Fibroblast of skin of left biceps (primary cell): ENCODE measurements at regions not wholly inside any gene's neighbourhood (a gene's known extent, or its start where the extent isn't known, plus 50 kb on each side); places are given as distances from the start of the nearest gene placed in this dataset.
"Not testable (repeated sequence)": the region's sequence is repeated elsewhere in the genome, so short reads cannot be mapped to it uniquely, and the experiment has no call there.

Experiments used
- DNase-seq, 2 experiments: peaks; one replicate each; pipeline ENCODE4 v3.0.0-alpha.2; 2013; ENCODE audit warnings: low read depth in 2 of 2

DNA sequence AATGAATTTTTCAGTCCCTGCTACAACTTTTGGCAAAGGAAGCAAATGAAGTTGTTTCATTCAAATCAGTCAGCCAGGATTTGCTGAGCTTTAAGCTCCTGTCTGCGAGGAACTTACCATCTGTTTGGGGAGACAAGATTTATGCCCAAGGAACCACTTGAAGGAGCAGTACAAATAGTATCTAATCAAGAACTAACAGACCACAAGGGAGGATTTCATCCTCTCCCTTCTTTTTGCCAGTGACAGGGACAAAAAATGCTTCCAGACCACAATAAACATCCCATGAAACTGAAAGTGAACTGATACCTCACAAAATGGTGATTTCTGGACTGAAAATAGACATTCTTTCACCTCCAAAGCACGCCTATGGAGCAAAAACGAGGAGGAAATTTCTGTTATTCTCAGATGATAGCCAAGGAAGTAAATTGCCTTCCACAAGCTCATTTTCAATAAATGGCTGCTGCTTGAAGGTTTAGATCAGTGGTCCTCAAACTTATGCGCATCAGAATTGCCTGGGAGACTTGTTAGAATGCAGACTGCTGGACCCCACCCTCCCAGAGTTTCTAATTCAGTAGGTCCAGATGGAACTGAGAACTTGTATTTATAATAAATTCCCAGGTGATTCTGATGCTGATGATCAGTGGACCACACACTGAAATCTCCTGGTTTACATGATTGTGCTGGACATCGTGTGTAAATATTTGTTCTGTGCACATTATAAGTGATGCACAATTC lies 202.4 kb upstream of the GADL1 start:
- no peak for DNase-seq

DNA sequence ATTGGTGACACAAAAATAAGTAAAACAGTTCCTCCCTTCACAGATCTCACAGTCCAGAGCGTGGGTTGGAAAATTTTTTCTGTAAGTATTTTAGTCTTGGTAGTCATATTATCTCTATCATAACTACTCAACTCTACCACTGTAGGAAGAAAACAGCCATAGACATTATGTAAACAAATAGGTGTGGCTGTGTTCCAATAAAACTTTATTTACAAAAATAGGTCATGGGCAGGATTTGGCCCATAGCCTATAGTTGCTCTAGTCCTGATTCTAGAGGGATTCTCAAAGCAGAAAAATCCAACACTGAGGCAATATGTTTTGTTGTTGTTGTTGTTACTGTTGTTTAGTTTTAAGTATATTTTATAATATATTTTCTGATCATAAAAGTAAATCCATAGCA lies 206.1 kb upstream of the GADL1 start:
- no peak for DNase-seq

- not testable (repeated sequence) for DNase-seq
Observed at GRCh38 chr3:31101285-31101684, 206.8 kb upstream of the GADL1 start.

- DNase-seq, result no peak
Observed at GRCh38 chr3:31102196-31102879, 207.9 kb upstream of the GADL1 start.

GRCh38 chr3:31103181-31103580 lies 208.7 kb upstream of the GADL1 start:
- DNase-seq, result no peak

GRCh38 chr3:31103623-31104180 lies 209.2 kb upstream of the GADL1 start:
- no peak for DNase-seq

DNA sequence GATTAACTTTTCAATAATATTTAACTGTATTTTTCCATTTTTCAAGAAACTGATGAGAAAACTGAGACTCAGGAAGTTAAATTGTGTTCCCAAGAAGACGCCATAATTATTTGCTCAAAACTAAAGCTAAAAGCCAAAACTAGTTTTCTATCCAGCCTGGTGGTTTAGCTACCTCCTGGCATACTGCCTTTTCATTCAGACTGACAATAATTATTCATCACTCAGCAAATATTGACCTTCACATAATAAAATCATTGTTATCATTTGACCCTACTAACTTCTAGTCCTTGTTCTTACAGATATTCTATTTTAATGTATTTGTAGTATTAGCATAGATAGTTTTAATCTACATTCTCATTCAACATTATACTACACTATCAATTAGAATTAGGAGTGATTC lies 210.6 kb upstream of the GADL1 start:
- DNase-seq, result no peak

DNA sequence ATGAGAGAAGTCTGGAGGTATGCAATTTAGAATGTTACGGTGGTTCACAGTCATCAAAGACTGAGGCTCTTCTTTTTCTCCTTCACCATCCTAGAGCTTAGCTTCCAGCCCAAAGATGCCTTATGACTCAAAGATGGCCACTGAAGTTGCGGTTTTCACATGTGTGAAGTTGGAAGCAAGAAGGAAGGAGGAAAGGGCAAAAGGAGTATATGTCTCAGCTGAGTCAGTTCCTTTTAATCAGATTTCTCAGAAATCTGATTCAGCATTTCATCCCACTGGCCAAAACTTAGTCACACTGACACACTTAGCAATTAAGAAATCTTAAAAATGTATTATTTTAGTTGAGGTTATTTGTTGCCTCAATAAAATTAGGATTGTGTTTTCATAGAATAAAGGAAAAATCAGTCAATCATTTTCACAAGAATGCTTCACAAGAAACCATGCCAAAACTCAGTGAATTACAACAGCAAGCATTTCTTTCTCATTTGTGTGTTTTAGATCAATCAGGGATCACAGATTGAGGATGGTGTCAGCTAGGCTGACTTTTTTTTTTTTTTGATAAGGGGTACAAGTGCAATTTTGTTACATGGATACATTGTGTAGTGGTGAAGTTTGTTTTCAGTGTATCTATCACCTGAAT lies 211.1 kb upstream of the GADL1 start:
- peak; percentile 93 to 95 for DNase-seq

GRCh38 chr3:31106204-31106603 lies 211.7 kb upstream of the GADL1 start:
- peak; percentile 40 for DNase-seq

DNA sequence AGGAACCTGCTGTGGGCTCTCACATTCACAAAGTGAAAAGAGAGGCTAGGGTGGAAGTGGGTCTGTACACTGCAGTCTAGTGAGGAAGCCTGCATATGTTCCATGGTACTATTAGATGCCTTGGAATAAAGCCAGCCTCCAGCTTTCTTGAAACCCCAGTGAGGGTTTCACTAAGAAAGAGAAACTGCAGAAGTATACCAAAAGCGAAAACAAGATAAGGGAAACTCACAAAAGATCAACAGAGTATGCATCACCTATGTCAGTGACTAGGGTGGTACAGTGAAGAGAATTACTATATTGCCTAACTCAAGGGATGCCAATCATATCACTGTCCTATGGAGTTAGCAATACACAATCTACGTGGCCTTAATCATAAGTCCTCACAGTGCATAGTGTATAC lies 212.5 kb upstream of the GADL1 start:
- no peak for DNase-seq

DNA sequence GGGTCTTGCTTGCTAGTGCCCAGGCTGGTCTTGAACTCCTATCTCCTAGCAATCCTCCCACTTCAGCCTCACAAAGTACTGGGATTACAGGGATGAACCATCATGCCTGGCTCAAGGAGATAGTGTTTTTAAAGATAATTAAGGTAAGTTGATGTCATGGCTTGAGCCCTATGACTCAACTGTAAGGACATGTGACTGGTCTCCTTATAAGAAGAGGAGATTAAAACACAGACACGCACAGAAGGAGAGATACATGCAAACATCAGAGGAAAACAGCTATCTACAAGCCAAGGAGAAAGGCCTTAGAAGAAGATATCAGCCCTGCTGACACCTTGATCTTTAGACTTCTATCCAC lies 220.4 kb upstream of the GADL1 start:
- DNase-seq, result no peak

GRCh38 chr3:31115531-31115930 lies 221.1 kb upstream of the GADL1 start:
- DNase-seq, result not testable (repeated sequence)

DNA sequence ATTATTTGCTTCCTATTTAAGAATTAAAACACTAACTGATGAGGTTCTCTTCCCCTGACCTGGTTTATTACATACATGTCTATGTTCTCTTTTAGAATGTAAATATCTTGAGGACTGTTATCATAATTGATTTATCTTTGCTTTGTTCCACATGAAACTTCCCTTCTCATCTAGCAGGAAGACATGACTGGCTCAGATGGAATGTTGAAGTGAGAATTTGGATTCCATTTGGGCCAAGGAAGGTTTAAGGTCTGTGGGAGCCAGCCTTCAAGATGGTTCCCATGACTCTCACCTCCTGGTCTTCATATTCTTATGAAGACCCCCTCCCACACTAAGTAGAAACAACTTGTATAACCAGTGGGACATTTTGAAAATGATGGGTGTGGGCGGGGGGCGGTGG lies 222.2 kb upstream of the GADL1 start:
- DNase-seq, result no peak

- DNase-seq, result no peak
Observed at GRCh38 chr3:31117854-31118253, 223.4 kb upstream of the GADL1 start.

- peak in 1 of 2 experiments; percentile 30 for DNase-seq
Observed at GRCh38 chr3:31124373-31124772, 229.9 kb upstream of the GADL1 start.

DNA sequence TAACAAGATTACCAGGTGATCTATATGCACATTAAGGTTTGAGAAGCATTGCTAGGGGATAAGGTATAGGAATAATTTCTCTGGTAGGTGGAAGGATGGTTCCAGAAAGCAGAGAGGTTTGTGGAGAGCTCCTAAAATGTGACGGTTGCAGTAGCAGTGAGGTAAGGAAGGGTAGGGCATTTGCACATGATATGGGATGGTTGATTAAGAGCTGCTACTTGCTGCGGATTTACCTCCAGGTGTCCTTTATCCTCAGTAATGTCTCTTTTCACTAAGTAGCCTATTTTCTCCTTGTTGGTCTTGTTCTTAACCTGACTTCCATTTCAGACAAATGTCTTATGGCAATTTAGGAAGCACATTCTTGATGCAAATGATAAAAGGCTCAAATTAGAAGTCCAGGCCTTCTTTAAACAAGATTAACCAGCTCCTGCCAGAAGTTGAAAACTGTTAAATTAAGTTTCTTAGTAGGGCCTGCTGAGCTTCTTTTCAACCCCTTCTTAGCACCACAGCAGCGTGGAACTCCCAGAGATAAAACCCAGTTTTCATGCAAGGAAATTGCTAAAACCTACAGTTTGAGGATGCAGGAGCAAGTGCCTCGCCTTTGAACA lies 231.1 kb upstream of the GADL1 start:
- no peak for DNase-seq

GRCh38 chr3:31129241-31129640 lies 234.8 kb upstream of the GADL1 start:
- no peak for DNase-seq

DNA sequence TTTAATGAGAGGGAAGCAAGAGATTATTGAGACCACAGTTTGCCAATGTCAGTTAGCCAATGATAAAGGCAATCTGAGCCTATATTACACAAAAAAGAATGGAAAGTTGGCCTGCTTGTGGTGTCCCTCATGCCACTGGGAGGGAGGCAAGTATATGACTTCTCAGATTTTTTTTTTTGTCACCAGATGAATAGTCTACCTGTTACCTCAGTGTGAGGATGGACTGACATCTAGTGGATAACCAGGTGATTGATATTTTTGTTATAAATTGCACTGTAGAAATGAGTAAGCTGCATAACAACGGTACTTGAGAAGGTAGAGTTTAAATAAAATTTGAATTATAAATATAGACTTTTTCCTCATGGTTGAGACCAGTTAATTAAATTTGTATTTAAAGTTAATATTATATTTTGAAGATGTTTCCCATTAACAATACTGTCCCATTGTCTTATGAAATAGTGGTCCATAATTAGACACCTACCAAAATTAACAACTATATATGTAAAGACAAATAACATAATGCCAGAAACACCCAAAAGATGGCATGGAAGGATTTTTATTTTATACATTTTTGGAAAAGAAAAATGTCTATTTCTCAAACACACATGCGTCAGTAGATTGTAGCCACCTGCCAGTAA lies 237.8 kb upstream of the GADL1 start:
- peak in 1 of 2 experiments; percentile 7 for DNase-seq

- DNase-seq, result no peak
Observed at GRCh38 chr3:31133541-31133940, 239.1 kb upstream of the GADL1 start.

DNA sequence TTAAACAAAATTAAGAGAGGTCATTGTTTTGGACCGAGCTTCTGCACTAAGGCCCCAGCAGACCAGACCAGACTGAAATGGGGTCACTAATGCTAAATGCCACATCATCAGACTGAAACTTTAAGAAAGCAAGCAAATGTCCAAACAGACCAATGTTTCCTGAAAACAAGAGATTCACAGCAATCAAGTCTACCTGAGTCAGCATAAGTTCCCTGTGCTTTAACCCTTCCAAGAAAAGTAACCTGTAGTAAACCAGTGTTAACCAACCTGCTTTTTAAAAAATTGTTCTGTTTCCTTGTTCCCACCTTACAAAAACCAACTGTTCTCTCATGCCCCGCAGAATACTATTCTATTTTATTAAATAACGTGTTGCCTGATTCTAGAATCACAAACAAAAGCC lies 241.1 kb upstream of the GADL1 start:
- DNase-seq, result no peak

GRCh38 chr3:31137718-31138465 lies 243.4 kb upstream of the GADL1 start:
- DNase-seq, result peak; percentile 43 to 45
